ENCODE measurements at regions not wholly inside any gene's neighbourhood (a gene's known extent, or its start where the extent isn't known, plus 50 kb on each side); places are given as distances from the start of the nearest gene placed in this dataset.
"Not testable (repeated sequence)": the region's sequence is repeated elsewhere in the genome, so short reads cannot be mapped to it uniquely, and the experiment has no call there.

DNA sequence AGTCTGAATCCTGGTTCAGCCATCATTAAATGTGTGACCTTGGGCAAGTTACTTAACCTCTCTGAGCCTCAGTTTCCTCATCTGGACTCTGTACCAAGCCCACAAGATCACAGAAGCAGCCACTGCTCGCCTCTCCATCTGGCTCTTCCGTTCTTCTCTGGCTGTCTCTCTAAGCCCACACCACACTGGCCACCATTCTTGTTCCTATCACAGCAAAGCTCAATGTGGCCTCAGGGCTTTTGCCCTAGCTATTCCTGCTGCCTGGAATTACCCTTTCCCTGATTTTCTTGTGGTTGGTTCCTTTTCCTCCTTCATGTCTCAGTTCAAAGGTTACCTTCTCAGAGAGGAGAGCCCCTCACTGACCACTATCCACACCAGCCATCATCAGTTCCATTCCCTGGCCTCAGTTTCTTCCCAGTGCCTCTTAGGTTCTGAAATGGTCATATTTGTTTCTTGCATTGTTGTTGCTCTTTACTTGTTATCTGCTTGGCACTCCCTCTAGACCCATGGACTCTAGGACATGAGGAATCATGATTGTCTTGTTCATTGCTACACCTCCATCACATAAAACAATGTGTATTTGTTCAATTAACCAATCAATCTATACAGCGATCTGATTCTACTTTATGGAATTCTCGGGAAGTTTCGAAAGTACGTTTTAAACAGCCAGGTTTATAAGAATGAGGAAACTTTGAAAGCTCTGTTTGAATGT is 56.5 kb upstream of the PTPN1 start:
- H3K4me3 ChIP-seq: no peak overlapping the region
- no peak overlapping the region for H3K27ac ChIP-seq

- H3K27ac ChIP-seq, H3K4me3 ChIP-seq: not testable (repeated sequence)
Measured at GRCh38 chr20:50455245-50455644, 54.9 kb upstream of the PTPN1 start.

- peak overlapping the region in 5 of 21 experiments; percentile 17 to 51 (median 30) for H3K27ac ChIP-seq
- no peak overlapping the region for H3K4me3 ChIP-seq
Measured at GRCh38 chr20:50455656-50456451, 54.3 kb upstream of the PTPN1 start.

- Histone ChIP-seq H3K4me3 (no peak overlapping the region), H3K27ac (peak overlapping the region in 5 of 21 experiments; percentile 17 to 51 (median 30))
Measured at GRCh38 chr20:50456452-50457324, 53.5 kb upstream of the PTPN1 start.

- Histone ChIP-seq H3K27ac (no peak overlapping the region), H3K4me3 (no peak overlapping the region)
Measured at GRCh38 chr20:50459124-50459918, 50.9 kb upstream of the PTPN1 start.

DNA sequence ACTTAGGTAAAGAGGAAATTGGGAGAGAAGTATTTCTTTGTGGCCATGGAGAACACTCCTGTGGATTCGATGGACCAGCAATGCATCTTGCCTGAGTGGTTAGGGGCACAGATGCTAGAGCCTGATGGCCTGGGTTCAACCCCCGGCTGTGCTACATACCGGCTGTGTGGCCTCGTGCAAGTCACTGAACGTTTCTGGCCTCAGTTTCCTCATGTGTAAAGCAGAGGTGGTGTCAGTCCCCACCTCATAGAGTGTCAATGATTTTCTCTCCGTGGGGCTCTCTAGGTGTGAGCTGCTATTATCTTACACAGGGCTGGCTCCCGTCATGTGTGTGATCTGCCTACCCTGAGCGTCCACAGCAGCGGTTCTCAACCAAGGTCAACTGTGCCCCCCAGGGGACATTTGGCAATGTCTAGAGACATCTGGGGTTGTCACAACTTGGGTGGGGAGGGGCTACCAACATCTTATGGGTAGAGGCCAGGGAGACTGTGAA is 50.0 kb upstream of the PTPN1 start:
- Histone ChIP-seq H3K27ac (peak overlapping the region in 17 of 21 experiments; percentile 0 to 73 (median 41)), H3K4me3 (no peak overlapping the region)

Data from skin epidermis (tissue), 12 donors.